H1 (cell line): ENCODE measurements at regions not wholly inside any gene's neighbourhood (a gene's known extent, or its start where the extent isn't known, plus 50 kb on each side); places are given as distances from the start of the nearest gene placed in this dataset.

Experiments
- CTCF ChIA-PET: fragments of 300-600 bp; sonication (Branson Sonifier 250); formaldehyde crosslinking; loops from one replicate; lab custom pipeline; 2021; ENCODE audit not compliant: partially characterized antibody; lab: Charles Lee
- POLR2A ChIA-PET: fragments of 300-600 bp; sonication (Branson Sonifier 250); formaldehyde crosslinking; loops from one replicate; lab custom pipeline; 2021; ENCODE audit warnings: inconsistent platforms; ENCODE audit not compliant: partially characterized antibody; lab: Charles Lee
- DNase-seq, 2 experiments: peaks; one replicate each; pipeline versions ENCODE4 v3.0.0 to v3.0.0-alpha.2; 2010 to 2022; ENCODE audit warnings: low spot score in 2 of 2, low read depth in 1 of 2, mixed read lengths in 1 of 2
- FAIRE-seq: peaks from 2 replicates; lab custom pipeline; 2011; peaks lifted over from hg19 to GRCh38; lab: Jason Lieb, UNC
- H2AFZ ChIP-seq: 2 replicates; pipeline ENCODE4 v1.8.1; 2012; ENCODE audit warnings: low read length, inconsistent platforms
- H2AK5ac ChIP-seq: 2 replicates; pipeline ENCODE4 v1.6.1; 2013; ENCODE audit warnings: low read depth, low read length
- H2BK120ac ChIP-seq: replicated peaks from 2 replicates; pipeline ENCODE3; 2013; ENCODE audit warnings: low read depth, low read length, inconsistent platforms
- H2BK12ac ChIP-seq: 2 replicates; pipeline ENCODE4 v1.6.1; 2013; ENCODE audit warnings: low read depth, low read length
- H2BK15ac ChIP-seq: 2 replicates; pipeline ENCODE4 v1.6.1; 2013; ENCODE audit warnings: low read length
- H2BK20ac ChIP-seq: 2 replicates; pipeline ENCODE4 v1.6.1; 2013; ENCODE audit warnings: low read length
- H2BK5ac ChIP-seq: 2 replicates; pipeline ENCODE4 v1.6.1; 2013; ENCODE audit warnings: low read depth, low read length
- H3K14ac ChIP-seq: 2 replicates; pipeline ENCODE4 v1.6.1; 2013; ENCODE audit warnings: inconsistent platforms; ENCODE audit not compliant: insufficient read length
- H3K18ac ChIP-seq: 2 replicates; pipeline ENCODE4 v1.6.1; 2013; ENCODE audit warnings: low read length; ENCODE audit errors: extremely low read depth
- H3K23ac ChIP-seq: 2 replicates; pipeline ENCODE4 v1.6.1; 2013; ENCODE audit warnings: inconsistent platforms; ENCODE audit not compliant: insufficient read length
- H3K23me2 ChIP-seq: 2 replicates; pipeline ENCODE4 v1.6.1; 2013; ENCODE audit warnings: low read depth, low read length
- H3K27ac ChIP-seq: 2 replicates; pipeline ENCODE4 v1.6.1; 2011; ENCODE audit warnings: low read depth, low read length, inconsistent platforms
- H3K27me3 ChIP-seq, 4 experiments: replicated peaks in 1 of 4; 1 replicate in 1 of 4; 2 replicates in 3 of 4; pipeline versions ENCODE4 v1.6.1 to v1.8.1; 2011 to 2013; ENCODE audit warnings: low read length in 3 of 4, mild to moderate bottlenecking in 3 of 4, inconsistent platforms in 2 of 4, mixed read lengths in 2 of 4, moderate library complexity in 1 of 4; ENCODE audit not compliant: control insufficient read depth in 3 of 4, insufficient read depth in 3 of 4; ENCODE audit errors: extremely low read depth in 1 of 4
- H3K36me3 ChIP-seq, 4 experiments: 2 replicates each; pipeline versions ENCODE4 v1.6.1 to v1.8.1; 2011 to 2013; ENCODE audit warnings: mild to moderate bottlenecking in 4 of 4, low read length in 3 of 4, moderate library complexity in 2 of 4, control low read depth in 1 of 4, inconsistent platforms in 1 of 4; ENCODE audit not compliant: insufficient read depth in 4 of 4, control insufficient read depth in 2 of 4
- H3K4ac ChIP-seq: replicated peaks from 2 replicates; pipeline ENCODE3; 2013; ENCODE audit warnings: low read length, low read depth, mixed read lengths, inconsistent platforms; ENCODE audit not compliant: insufficient read length
- H3K4me1 ChIP-seq, 4 experiments: replicated peaks in 1 of 4; 1 replicate in 1 of 4; 2 replicates in 3 of 4; pipeline versions ENCODE4 v1.6.1 to v1.8.1; 2011 to 2013; ENCODE audit warnings: low read length in 3 of 4, inconsistent platforms in 2 of 4, mixed read lengths in 1 of 4; ENCODE audit not compliant: insufficient read depth in 4 of 4, control insufficient read depth in 3 of 4
- H3K4me2 ChIP-seq, 2 experiments: 2 replicates each; pipeline versions ENCODE4 v1.6.1 to v1.8.1; 2011 to 2013; ENCODE audit warnings: low read depth in 2 of 2, low read length in 2 of 2, control low read depth in 1 of 2, inconsistent platforms in 1 of 2, mild to moderate bottlenecking in 1 of 2; ENCODE audit not compliant: insufficient read depth in 1 of 2
- H3K4me3 ChIP-seq, 4 experiments: fragments of 200-600, 300-600 bp in 1 of 4; sonication (generic), shearing (Covaris generic), sonication (Bioruptor Twin) in 1 of 4; 2 replicates each; pipeline versions ENCODE4 v1.5.1 to v1.8.1; 2011 to 2016; ENCODE audit warnings: low read length in 4 of 4, low read depth in 3 of 4, control low read depth in 2 of 4, inconsistent platforms in 2 of 4, mild to moderate bottlenecking in 2 of 4, mixed read lengths in 1 of 4, moderate library complexity in 1 of 4; ENCODE audit not compliant: insufficient read depth in 2 of 4; ENCODE audit errors: extremely low read depth in 1 of 4
- H3K56ac ChIP-seq: replicated peaks from 2 replicates; pipeline ENCODE3; 2013; ENCODE audit warnings: low read depth, mild to moderate bottlenecking, mixed read lengths, low read length, inconsistent platforms; ENCODE audit not compliant: insufficient read length
- H3K79me1 ChIP-seq: 2 replicates; pipeline ENCODE4 v1.6.1; 2013; ENCODE audit warnings: low read depth, low read length, control low read depth
- H3K79me2 ChIP-seq, 2 experiments: 2 replicates each; pipeline versions ENCODE4 v1.6.1 to v1.8.1; 2012 to 2013; ENCODE audit warnings: low read length in 2 of 2, mild to moderate bottlenecking in 2 of 2, inconsistent platforms in 1 of 2; ENCODE audit not compliant: insufficient read depth in 2 of 2, control insufficient read depth in 1 of 2
- H3K9ac ChIP-seq, 4 experiments: replicated peaks in 1 of 4; 1 replicate in 1 of 4; 2 replicates in 3 of 4; pipeline versions ENCODE4 v1.6.1 to v1.8.1; 2011 to 2013; ENCODE audit warnings: low read depth in 3 of 4, low read length in 3 of 4, control low read depth in 2 of 4, mild to moderate bottlenecking in 2 of 4, moderate library complexity in 2 of 4, inconsistent platforms in 1 of 4; ENCODE audit errors: extremely low read depth in 1 of 4
- H3K9me3 ChIP-seq, 2 experiments: 2 replicates each; pipeline versions ENCODE4 v1.6.1 to v1.8.1; 2012 to 2013; ENCODE audit warnings: mild to moderate bottlenecking in 2 of 2, moderate library complexity in 2 of 2, control low read depth in 1 of 2, inconsistent platforms in 1 of 2, low read depth in 1 of 2, low read length in 1 of 2, mixed read lengths in 1 of 2; ENCODE audit not compliant: insufficient read depth in 2 of 2
- H4K20me1 ChIP-seq, 2 experiments: replicated peaks in 1 of 2; 2 replicates each; pipeline versions ENCODE3 to v1.8.1; 2011 to 2013; ENCODE audit warnings: inconsistent platforms in 2 of 2, low read length in 2 of 2, mild to moderate bottlenecking in 1 of 2; ENCODE audit not compliant: insufficient read depth in 2 of 2, control insufficient read depth in 1 of 2
- H4K5ac ChIP-seq: 2 replicates; pipeline ENCODE4 v1.6.1; 2013; ENCODE audit warnings: low read length, low read depth, mixed read lengths, inconsistent platforms; ENCODE audit not compliant: insufficient read length
- H4K8ac ChIP-seq: 2 replicates; pipeline ENCODE4 v1.8.0; 2013; ENCODE audit warnings: mild to moderate bottlenecking, moderate library complexity, low read length, inconsistent platforms; ENCODE audit not compliant: insufficient read depth; ENCODE audit errors: extremely low read depth
- H4K91ac ChIP-seq: replicated peaks from 2 replicates; pipeline ENCODE3; 2013; ENCODE audit warnings: low read length, mixed read lengths, inconsistent platforms; ENCODE audit not compliant: insufficient read length
- POLR2AphosphoS5 ChIP-seq: IDR thresholded peaks from 2 replicates; pipeline ENCODE4 v1.6.1; 2011; ENCODE audit warnings: low read depth, low read length
- WGBS, 2 experiments: shearing (Covaris generic) in 1 of 2; methylation state at CpG; one replicate each; pipeline versions ENCODE4 v1.1.6 to v1.1.7; 2013 to 2015; ENCODE audit warnings: low lambda C conversion rate in 2 of 2, mixed read lengths in 2 of 2, inconsistent platforms in 1 of 2, low coverage in 1 of 2, missing lambda C conversion rate in 1 of 2; ENCODE audit not compliant: insufficient replicate concordance in 2 of 2, insufficient coverage in 1 of 2, insufficient read length in 1 of 2; ENCODE audit errors: extremely low coverage in 1 of 2, missing lambda C conversion rate in 1 of 2; 5-methylcytosine and 5-hydroxymethylcytosine counted together

- Histone ChIP-seq H3K18ac (no peak overlapping the region), H3K79me1 (no peaks in the 10 kb centered on the region), H4K5ac (no peak overlapping the region), H4K20me1 (no peaks in the 10 kb centered on the region), H3K14ac (no peak overlapping the region), H3K4me2 (peak overlapping the region in 1 of 2 experiments; percentile 9; a peak in 2 of 4 replicates), H3K79me2 (no peaks in the 10 kb centered on the region), H2BK12ac (no peak overlapping the region; the same call in 1 of the 2 replicates), H4K8ac (no peak overlapping the region), H3K56ac (no peak overlapping the region), H3K9me3 (no peaks in the 10 kb centered on the region), H2BK5ac (no peak overlapping the region), H2AFZ (0 out of 2 replicates have a peak overlapping the region, but pooled peaks have one; percentile 86), H3K27ac (no peak overlapping the region), H3K9ac (no peak overlapping the region), H2BK20ac (no peak overlapping the region), H3K4ac (no peak overlapping the region), H3K36me3 (no peaks in the 10 kb centered on the region), H3K27me3 (no peaks in the 10 kb centered on the region), H3K4me1 (peaks cover 0 to 9% (median 4%) of the 10 kb centered on the region in 4 experiments; a peak in 4 of 7 replicates), H3K23me2 (no peaks in the 10 kb centered on the region), H4K91ac (no peak overlapping the region), H2AK5ac (no peak overlapping the region), H2BK15ac (no peak overlapping the region), H3K4me3 (no peak overlapping the region), H3K23ac (no peak overlapping the region), H2BK120ac (no peak overlapping the region)
- TF ChIP-seq POLR2AphosphoS5: no peak
- DNase-seq (no peak), FAIRE-seq (peak; percentile 42)
- CTCF ChIA-PET: interaction anchor here (0.6 to 4.0 kb wide), 8 partner anchors 12 to 939 kb away, joined by 3 to 23 read pairs (median 4); no protein-coding TSS in a partner anchor
- 66% methylated on average over 5 of the region's 5 CpGs; no CpG with 5 or more reads in 1 of the 2 experiments for WGBS, 2 experiments
- POLR2A ChIA-PET: no interaction called here
Observed at GRCh38 chr6:87932361-87932760, 115.3 kb upstream of the SPACA1 start.
